ENCODE measurements at regions not wholly inside any gene's neighbourhood (a gene's known extent, or its start where the extent isn't known, plus 50 kb on each side); places are given as distances from the start of the nearest gene placed in this dataset.
"Not testable (repeated sequence)": the region's sequence is repeated elsewhere in the genome, so short reads cannot be mapped to it uniquely, and the experiment has no call there.

GRCh38 chr6:13874191-13874549 is 50.6 kb upstream of the RNF182 start:
- no peak for DNase-seq

GRCh38 chr6:13873288-13874190 is 51.2 kb upstream of the RNF182 start:
- peak in 1 of 2 donors; percentile 24 for DNase-seq

GRCh38 chr6:13872681-13873080 is 52.1 kb upstream of the RNF182 start:
- peak; percentile 5 to 10 for DNase-seq

GRCh38 chr6:13872006-13872405 is 52.7 kb upstream of the RNF182 start:
- DNase-seq = not testable (repeated sequence)

- DNase-seq = no peak
Observed at GRCh38 chr6:13870214-13870830, 54.4 kb upstream of the RNF182 start.

- DNase-seq = no peak
Observed at GRCh38 chr6:13868236-13868635, 53.9 kb upstream of the MCUR1 start.

GRCh38 chr6:13866301-13866700 is 51.9 kb upstream of the MCUR1 start:
- no peak for DNase-seq

GRCh38 chr6:13865141-13865540 is 50.8 kb upstream of the MCUR1 start:
- DNase-seq = no peak

- DNase-seq = not testable (repeated sequence)
Observed at GRCh38 chr6:13864669-13865068, 50.3 kb upstream of the MCUR1 start.

Measured in bone marrow (tissue), 2 donors.